ENCODE measurements at regions not wholly inside any gene's neighbourhood (a gene's known extent, or its start where the extent isn't known, plus 50 kb on each side); places are given as distances from the start of the nearest gene placed in this dataset.

GRCh38 chr2:126843081-126843480 is 55.6 kb upstream of the TEX51 start:
- TF ChIP-seq CTCF (IDR thresholded peaks at IDR 0.05; ENCODE audit: low read length) (no peak), EZH2 (IDR thresholded peaks at IDR 0.05; ENCODE audit: borderline replicate concordance, low read length) (no peak)

Data from OCI-LY1 (cell line).